Colonic mucosa (tissue), 4 donors: ENCODE measurements at regions not wholly inside any gene's neighbourhood (a gene's known extent, or its start where the extent isn't known, plus 50 kb on each side); places are given as distances from the start of the nearest gene placed in this dataset.

Source experiments
- DNase-seq: peaks from one replicate; pipeline ENCODE4 v3.0.0-alpha.2; 2020
- H3K27ac ChIP-seq: fragments of 200-600 bp; one replicate; pipeline ENCODE4 v1.8.0; 2021
- H3K27me3 ChIP-seq: fragments of 200-600 bp; one replicate; pipeline ENCODE4 v1.8.0; 2021
- H3K36me3 ChIP-seq: fragments of 200-600 bp; one replicate; pipeline ENCODE4 v1.8.0; 2021
- H3K4me1 ChIP-seq: fragments of 200-600 bp; one replicate; pipeline ENCODE4 v1.8.0; 2021; ENCODE audit warnings: mild to moderate bottlenecking
- H3K4me3 ChIP-seq: fragments of 200-600 bp; one replicate; pipeline ENCODE4 v1.8.0; 2021
- H3K9ac ChIP-seq, 2 donors: one replicate each; pipeline ENCODE4 v1.7.0; 2013; ENCODE audit warnings: control low read depth in 2 of 2, low read depth in 2 of 2, low read length in 2 of 2
- H3K9me3 ChIP-seq: fragments of 200-600 bp; one replicate; pipeline ENCODE4 v1.8.0; 2021
- CTCF ChIP-seq: fragments of 200-600 bp; IDR thresholded peaks from one replicate; pipeline ENCODE4 v1.8.0; 2022; ENCODE audit warnings: antibody characterized with exemption, mild to moderate bottlenecking
- intact Hi-C: fragments of 100-400 bp; cut with DNase I; formaldehyde crosslinking; loops from one replicate; pipeline ENCODE4 v1.14.1; 2022
- donor health status: healthy.
- donor health status: DM: no; HTN: no; CAD: no.
- donor health status: DM: no; HTN: no; CAD: no.

GRCh38 chr22:27228771-27229170 is 571.4 kb downstream of the MIAT start:
- Histone ChIP-seq H3K27ac (no peak overlapping the region), H3K4me3 (no peak overlapping the region), H3K9ac (no peak overlapping the region), H3K4me1 (no peaks in the 10 kb centered on the region), H3K36me3 (no peaks in the 10 kb centered on the region), H3K9me3 (no peaks in the 10 kb centered on the region), H3K27me3 (no peaks in the 10 kb centered on the region)
- intact Hi-C loops: no loop called here
- DNase-seq: no peak
- no peak for TF ChIP-seq CTCF

DNA sequence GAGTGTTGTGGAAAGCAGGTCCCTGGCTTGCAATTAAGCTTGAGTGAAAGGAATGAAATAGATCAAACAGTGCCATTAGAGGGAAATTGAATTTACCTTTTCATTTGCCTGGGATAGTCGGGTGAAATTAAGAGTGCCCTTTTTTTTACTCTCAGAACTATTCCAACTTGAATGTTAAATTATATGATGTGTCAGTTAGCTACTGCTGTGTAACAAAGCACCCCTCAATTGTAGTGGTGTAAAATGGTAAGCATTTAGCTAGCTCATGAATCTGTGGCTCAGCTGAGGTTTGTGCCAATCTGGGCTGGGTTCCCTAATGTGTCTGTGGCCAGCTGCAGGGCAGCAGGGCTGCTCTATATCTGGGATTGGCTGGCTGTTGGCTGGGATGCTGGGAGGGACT is 571.4 kb downstream of the MN1 start:
- H3K9me3 ChIP-seq: no peaks in the 10 kb centered on the region
- no peaks in the 10 kb centered on the region for H3K27me3 ChIP-seq
- H3K36me3 ChIP-seq: no peaks in the 10 kb centered on the region
- intact Hi-C loops: no loop called here
- H3K9ac ChIP-seq: no peak overlapping the region
- DNase-seq: no peak
- no peak overlapping the region for H3K27ac ChIP-seq
- H3K4me3 ChIP-seq: no peak overlapping the region
- no peak for TF ChIP-seq CTCF
- no peaks in the 10 kb centered on the region for H3K4me1 ChIP-seq

- no peaks in the 10 kb centered on the region for H3K36me3 ChIP-seq
- no peaks in the 10 kb centered on the region for H3K9me3 ChIP-seq
- DNase-seq: no peak
- H3K4me3 ChIP-seq: no peak overlapping the region
- H3K9ac ChIP-seq: no peak overlapping the region
- H3K27ac ChIP-seq: no peak overlapping the region
- intact Hi-C loops: no loop called here
- H3K4me1 ChIP-seq: no peaks in the 10 kb centered on the region
- H3K27me3 ChIP-seq: no peaks in the 10 kb centered on the region
- no peak for TF ChIP-seq CTCF
Measured at GRCh38 chr22:27231266-27231665, 570.3 kb downstream of the MN1 start.

DNA sequence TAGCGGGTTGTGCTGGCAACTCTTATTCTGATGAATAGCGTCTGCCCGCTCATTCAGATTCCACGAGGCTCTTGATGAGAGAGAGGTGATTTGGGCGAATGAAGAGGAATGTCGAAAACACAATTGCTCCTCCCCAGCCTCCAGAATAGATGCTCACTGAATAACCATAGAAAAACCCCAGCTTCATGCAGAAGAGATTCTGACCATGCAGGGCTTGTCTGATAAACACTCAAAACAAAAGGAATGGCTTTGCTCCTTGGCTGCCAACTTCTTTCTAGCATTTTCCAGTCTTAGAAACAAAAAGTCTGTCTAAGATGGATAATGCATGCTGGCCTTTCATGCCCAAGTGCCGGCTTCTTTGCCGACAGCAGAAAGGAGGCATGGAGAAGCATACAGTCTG is 569.5 kb downstream of the MN1 start:
- no peak for DNase-seq
- H3K9ac ChIP-seq: no peak overlapping the region
- intact Hi-C loops: no loop called here
- H3K4me1 ChIP-seq: no peaks in the 10 kb centered on the region
- H3K27ac ChIP-seq: no peak overlapping the region
- H3K36me3 ChIP-seq: no peaks in the 10 kb centered on the region
- H3K27me3 ChIP-seq: no peaks in the 10 kb centered on the region
- no peaks in the 10 kb centered on the region for H3K9me3 ChIP-seq
- TF ChIP-seq CTCF: no peak
- H3K4me3 ChIP-seq: no peak overlapping the region

- no peaks in the 10 kb centered on the region for H3K36me3 ChIP-seq
- H3K9me3 ChIP-seq: no peaks in the 10 kb centered on the region
- no peak for DNase-seq
- no peak overlapping the region for H3K4me3 ChIP-seq
- intact Hi-C loops: no loop called here
- no peak overlapping the region for H3K27ac ChIP-seq
- H3K4me1 ChIP-seq: no peaks in the 10 kb centered on the region
- no peak overlapping the region for H3K9ac ChIP-seq
- no peak for TF ChIP-seq CTCF
- no peaks in the 10 kb centered on the region for H3K27me3 ChIP-seq
Measured at GRCh38 chr22:27237080-27237741, 564.3 kb downstream of the MN1 start.
